GM19455 (cell line): ENCODE measurements at regions not wholly inside any gene's neighbourhood (a gene's known extent, or its start where the extent isn't known, plus 50 kb on each side); places are given as distances from the start of the nearest gene placed in this dataset.
"Not testable (repeated sequence)": the region's sequence is repeated elsewhere in the genome, so short reads cannot be mapped to it uniquely, and the experiment has no call there.

Experiments
- ATAC-seq: cut with Tn5 transposase; IDR thresholded peaks from one replicate; pipeline ENCODE4 v1.9.1; 2021; ENCODE audit not compliant: unreplicated experiment

- ATAC-seq = no peak
These were observed 52.3 kb upstream of the FAT4 start for GRCh38 chr4:125262502-125262901.

DNA sequence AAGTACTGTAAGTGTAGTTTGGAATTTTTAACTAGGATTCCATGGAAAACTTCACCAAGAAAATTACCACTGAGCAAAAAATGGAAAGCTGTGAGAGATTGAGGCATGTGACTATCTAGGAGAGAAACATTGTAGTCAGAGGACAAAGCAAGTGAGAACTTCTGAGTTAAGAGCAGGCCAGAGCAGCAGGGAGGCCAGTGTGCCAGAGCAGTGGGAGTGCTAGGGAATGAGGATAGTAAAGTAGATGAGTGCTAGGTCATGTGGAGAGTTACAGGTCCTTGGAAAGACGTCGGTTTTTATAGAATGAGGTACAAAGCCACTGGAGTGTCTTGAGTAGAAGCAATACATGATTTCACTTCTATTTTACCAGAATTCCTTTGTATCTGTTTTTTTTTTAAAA is 52.7 kb upstream of the FAT4 start:
- ATAC-seq = no peak

DNA sequence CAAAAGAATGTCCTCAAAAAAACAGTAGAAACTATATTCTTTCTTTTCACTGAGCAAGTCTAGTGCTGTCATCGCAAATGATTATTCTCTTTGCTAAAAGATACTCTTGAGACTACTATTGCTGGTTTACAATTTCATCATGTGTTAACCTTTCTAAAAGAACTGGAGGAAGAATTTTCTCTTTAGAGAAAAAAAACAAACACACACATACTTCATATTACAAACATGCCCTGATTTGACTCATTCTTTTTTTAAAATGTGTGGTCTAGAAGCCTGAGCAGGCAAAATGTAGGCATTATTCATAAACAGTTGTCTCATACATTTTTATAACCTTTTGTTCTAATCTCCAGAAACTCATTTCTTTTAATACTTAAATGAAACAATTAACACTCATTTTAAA is 60.6 kb upstream of the FAT4 start:
- ATAC-seq = no peak

GRCh38 chr4:125244848-125245450 is 69.8 kb upstream of the FAT4 start:
- no peak for ATAC-seq

DNA sequence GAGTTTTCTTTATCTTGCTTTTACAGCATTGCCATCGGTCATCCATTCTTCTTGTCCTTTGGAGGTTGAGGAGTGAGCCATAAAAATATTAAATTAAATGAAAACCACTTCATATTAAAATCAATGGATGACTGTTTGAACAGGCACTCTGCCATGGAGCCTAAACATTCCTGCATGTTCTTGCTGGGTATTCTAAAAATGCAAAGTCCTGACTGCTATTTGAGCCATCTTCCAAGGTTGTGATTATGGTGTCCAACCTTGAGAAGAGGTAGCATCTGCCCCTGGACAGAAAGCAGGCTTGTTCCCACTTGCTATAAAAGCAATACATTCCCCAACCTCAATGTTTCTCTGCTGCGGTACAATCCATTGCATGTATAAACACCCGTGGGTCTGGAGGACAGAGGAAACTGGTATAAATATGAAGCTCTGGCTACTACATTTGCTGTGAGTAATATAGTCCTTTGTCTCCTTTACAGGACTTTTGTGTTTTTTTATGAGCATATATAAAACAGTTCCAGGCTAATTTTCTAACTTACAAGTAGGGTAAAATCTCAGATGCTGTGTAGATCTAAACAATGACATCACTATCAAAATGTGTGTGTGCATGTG is 70.9 kb upstream of the FAT4 start:
- no peak for ATAC-seq

- no peak for ATAC-seq
These were observed 78.8 kb upstream of the FAT4 start for GRCh38 chr4:125235971-125236370.

DNA sequence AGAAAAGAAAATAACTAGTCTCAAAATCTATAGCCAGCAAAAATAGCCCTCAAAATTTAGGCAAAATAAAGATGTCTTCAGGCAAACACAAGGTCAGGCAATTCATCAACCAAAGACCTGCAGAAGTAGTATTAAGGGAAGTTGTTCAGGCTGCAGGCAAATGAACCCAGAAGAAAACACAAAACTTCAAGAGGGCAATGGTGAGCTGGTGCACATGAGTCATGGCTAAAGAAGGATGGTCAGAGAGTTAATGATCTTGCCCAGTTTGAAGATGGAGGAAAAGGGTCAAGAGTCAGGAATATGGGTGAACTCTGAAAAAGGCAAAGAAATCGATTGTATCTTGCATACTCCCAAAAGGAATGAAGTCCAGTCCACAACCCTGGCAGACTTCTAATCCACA is 83.1 kb upstream of the FAT4 start:
- no peak for ATAC-seq

GRCh38 chr4:125229596-125230058 is 85.1 kb upstream of the FAT4 start:
- no peak for ATAC-seq

DNA sequence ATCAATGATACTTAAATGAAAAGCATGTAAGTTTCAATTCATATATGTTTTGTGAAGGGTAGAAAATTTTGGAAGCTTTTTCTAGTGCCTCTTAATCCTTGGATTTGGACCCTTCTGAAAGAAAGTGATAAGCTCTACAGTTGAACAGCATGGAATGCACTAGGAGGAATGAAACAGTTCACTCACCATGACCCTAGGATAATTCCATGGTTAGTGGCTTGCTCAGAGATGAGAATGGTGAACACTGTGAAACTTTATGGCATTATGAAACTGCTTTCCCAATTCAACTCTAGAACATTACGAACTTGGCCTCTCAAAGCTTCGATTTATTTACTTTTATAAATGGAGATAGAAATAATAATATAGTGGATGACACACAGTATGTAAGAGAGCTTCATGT is 88.9 kb upstream of the FAT4 start:
- ATAC-seq = no peak

GRCh38 chr4:125200556-125200955 is 114.2 kb upstream of the FAT4 start:
- no peak for ATAC-seq

GRCh38 chr4:125198916-125199315 is 115.8 kb upstream of the FAT4 start:
- ATAC-seq = no peak

DNA sequence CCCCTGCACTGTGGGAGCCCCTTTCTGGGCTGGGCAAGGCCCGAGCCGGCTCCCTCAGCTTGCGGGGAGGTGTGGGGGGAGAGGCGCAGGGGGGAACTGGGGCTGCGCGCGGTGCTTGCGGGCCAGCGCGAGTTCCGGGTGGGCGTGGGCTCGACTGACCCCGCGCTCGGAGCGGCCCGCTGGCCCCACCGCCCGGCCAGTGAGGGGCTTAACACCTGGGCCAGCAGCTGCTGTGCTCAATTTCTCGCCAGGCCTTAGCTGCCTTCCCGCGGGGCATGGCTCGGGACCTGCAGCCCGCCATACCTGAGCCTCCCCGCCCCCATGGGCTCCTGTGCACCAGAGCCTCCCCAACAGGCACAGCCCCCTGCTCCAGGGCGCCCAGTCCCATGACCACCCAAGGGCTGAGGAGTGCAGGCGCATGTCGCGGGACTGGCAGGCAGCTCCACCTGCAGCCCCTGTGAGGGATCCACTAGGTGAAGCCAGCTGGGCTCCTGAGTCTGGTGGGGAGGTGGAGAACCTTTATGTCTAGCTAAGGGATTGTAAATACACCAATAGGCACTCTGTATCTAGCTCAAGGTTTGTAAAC is 122.8 kb upstream of the FAT4 start:
- ATAC-seq = not testable (repeated sequence)

DNA sequence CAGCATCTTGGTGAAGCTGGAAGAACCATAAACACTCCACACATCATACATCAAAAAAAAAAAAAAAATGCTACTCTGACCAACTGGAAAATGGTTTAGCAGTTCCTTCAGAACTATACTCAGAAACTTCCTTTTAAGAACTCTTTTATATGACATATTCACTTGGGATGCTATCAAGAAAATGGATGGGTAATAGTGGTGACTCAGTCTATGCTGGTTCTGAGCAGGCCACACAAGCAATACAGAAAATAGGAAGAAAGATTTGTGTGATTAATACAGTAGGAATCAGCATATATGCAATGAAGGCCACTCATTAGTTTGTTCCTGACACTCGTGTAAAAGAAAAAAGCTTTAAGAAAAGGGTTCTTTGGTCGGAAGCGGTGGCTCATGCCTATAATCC is 123.5 kb upstream of the FAT4 start:
- ATAC-seq = no peak

GRCh38 chr4:125187226-125188176 is 127.3 kb upstream of the FAT4 start:
- no peak for ATAC-seq

GRCh38 chr4:125184116-125184515 is 130.6 kb upstream of the FAT4 start:
- no peak for ATAC-seq

- ATAC-seq = no peak
These were observed 133.0 kb upstream of the FAT4 start for GRCh38 chr4:125181804-125182203.

DNA sequence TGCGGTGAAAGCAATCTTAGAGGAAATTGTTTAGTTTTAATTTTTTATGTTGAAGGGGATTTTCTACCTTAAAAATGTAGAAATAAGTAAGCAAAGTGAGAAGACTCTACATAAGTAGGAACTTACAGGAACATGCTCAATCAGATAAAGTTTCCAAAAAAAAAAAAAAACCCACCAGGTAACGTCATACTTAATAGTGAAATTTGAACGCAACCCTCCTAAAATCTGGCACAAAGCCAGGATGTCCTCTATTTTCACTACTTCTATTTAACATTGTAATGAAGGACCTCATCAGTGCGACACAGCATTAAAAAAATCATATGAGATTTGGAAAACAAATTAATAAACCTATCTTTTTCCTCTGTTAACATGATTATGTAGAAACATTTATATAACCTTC is 135.0 kb upstream of the FAT4 start:
- ATAC-seq = no peak

DNA sequence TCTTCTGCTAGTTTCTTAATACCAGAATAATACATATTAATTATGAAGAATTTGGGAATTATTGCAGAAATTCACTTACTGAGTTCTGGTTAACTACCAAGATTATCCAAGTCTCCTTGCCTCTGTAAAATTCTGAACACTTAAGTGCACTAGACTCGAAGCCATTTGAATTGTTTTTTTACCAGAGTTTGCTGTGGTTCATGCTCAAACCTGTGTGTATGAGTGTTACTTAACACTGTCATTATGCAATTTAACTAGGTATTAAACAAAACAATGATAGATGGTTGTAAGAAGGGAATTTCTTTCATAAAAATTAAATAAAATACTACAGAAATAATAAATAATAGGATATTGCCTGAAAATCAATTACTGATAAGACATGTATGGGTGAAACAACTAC is 145.6 kb upstream of the FAT4 start:
- ATAC-seq = no peak

- no peak for ATAC-seq
These were observed 146.2 kb upstream of the FAT4 start for GRCh38 chr4:125168531-125168930.

GRCh38 chr4:125166012-125166411 is 148.7 kb upstream of the FAT4 start:
- ATAC-seq = not testable (repeated sequence)

GRCh38 chr4:125159001-125159400 is 155.8 kb upstream of the FAT4 start:
- ATAC-seq = no peak

- ATAC-seq = no peak
These were observed 159.5 kb upstream of the FAT4 start for GRCh38 chr4:125155251-125155650.
